HG03064 (cell line): ENCODE measurements at regions not wholly inside any gene's neighbourhood (a gene's known extent, or its start where the extent isn't known, plus 50 kb on each side); places are given as distances from the start of the nearest gene placed in this dataset.

Experiments used
- ATAC-seq: cut with Tn5 transposase; IDR thresholded peaks from one replicate; pipeline ENCODE4 v1.9.1; 2021; ENCODE audit warnings: low read depth; ENCODE audit not compliant: unreplicated experiment

GRCh38 chr10:61110188-61110844 lies 166.3 kb upstream of the RHOBTB1 start:
- no peak for ATAC-seq

GRCh38 chr10:61108915-61109314 lies 164.9 kb upstream of the RHOBTB1 start:
- no peak for ATAC-seq

GRCh38 chr10:61100887-61101286 lies 156.9 kb upstream of the RHOBTB1 start:
- no peak for ATAC-seq

- no peak for ATAC-seq
Observed at GRCh38 chr10:61099756-61100155, 155.8 kb upstream of the RHOBTB1 start.

GRCh38 chr10:61098966-61099365 lies 155.0 kb upstream of the RHOBTB1 start:
- ATAC-seq, result no peak

GRCh38 chr10:61097026-61097425 lies 153.0 kb upstream of the RHOBTB1 start:
- no peak for ATAC-seq

GRCh38 chr10:61096056-61096455 lies 152.1 kb upstream of the RHOBTB1 start:
- ATAC-seq, result no peak

GRCh38 chr10:61091531-61091930 lies 147.5 kb upstream of the RHOBTB1 start:
- ATAC-seq, result no peak

- ATAC-seq, result no peak
Observed at GRCh38 chr10:61089251-61089650, 145.3 kb upstream of the RHOBTB1 start.

GRCh38 chr10:61084493-61084892 lies 140.5 kb upstream of the RHOBTB1 start:
- no peak for ATAC-seq

- no peak for ATAC-seq
Observed at GRCh38 chr10:61081301-61081700, 137.3 kb upstream of the RHOBTB1 start.

- ATAC-seq, result no peak
Observed at GRCh38 chr10:61078542-61079275, 134.7 kb upstream of the RHOBTB1 start.

GRCh38 chr10:61076572-61077114 lies 132.7 kb upstream of the RHOBTB1 start:
- ATAC-seq, result no peak

- ATAC-seq, result no peak
Observed at GRCh38 chr10:61073391-61073790, 129.4 kb upstream of the RHOBTB1 start.

GRCh38 chr10:61071580-61071979 lies 127.6 kb upstream of the RHOBTB1 start:
- no peak for ATAC-seq

- no peak for ATAC-seq
Observed at GRCh38 chr10:61068471-61068870, 124.5 kb upstream of the RHOBTB1 start.

GRCh38 chr10:61067671-61068336 lies 123.8 kb upstream of the RHOBTB1 start:
- no peak for ATAC-seq

- ATAC-seq, result no peak
Observed at GRCh38 chr10:61066661-61067344, 122.8 kb upstream of the RHOBTB1 start.

- ATAC-seq, result no peak
Observed at GRCh38 chr10:61065051-61065450, 121.1 kb upstream of the RHOBTB1 start.

- ATAC-seq, result no peak
Observed at GRCh38 chr10:61064356-61064755, 120.4 kb upstream of the RHOBTB1 start.

- ATAC-seq, result no peak
Observed at GRCh38 chr10:61063901-61064300, 119.9 kb upstream of the RHOBTB1 start.
